Renal cortical epithelial cell (primary cell): ENCODE measurements at regions not wholly inside any gene's neighbourhood (a gene's known extent, or its start where the extent isn't known, plus 50 kb on each side); places are given as distances from the start of the nearest gene placed in this dataset.
A peak's percentile ranks its signal among the peaks of the same experiment; 100 is the strongest.
"Not testable (repeated sequence)": the region's sequence is repeated elsewhere in the genome, so short reads cannot be mapped to it uniquely, and the experiment has no call there.

Experiments used
- DNase-seq: peaks from one replicate; pipeline ENCODE4 v3.0.0-alpha.2; 2011; ENCODE audit warnings: low read depth

DNA sequence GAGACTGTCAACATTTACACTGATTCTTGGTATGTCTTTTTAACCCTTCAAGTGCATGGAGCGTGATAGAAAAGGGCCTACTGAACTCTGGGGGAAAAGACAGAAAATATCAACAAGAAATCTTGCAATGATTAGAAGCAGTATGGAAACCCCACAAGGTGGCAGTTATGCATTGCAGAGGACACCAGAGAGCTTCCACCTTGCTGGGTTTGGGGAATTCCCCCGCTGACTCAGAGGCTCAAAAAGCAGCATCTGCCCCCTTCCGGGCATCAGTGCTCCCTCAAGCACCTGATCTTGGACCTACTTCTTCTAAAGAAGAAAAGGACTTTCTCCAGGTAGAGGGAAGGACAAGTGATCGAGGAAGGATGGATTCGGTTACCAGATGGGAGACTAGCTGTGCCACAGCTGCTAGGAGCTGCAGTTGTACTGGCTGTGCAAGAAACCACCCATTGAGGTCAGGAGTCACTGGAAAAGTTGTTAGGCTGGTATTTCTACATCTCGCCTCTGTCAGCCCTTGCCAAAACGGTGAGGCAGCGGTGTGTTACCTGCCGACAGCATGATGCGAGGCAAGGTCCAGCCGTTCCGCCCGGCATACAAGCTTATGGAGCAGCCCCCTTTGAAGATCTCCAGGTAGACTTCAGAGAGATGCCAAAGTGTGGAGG, 102.8 kb upstream of the OSBPL11 start:
- DNase-seq: peak; percentile 10

- DNase-seq: no peak
Measured at GRCh38 chr3:125715651-125716050, 120.4 kb upstream of the OSBPL11 start.

GRCh38 chr3:125732151-125732550, 136.9 kb upstream of the OSBPL11 start:
- DNase-seq: not testable (repeated sequence)

DNA sequence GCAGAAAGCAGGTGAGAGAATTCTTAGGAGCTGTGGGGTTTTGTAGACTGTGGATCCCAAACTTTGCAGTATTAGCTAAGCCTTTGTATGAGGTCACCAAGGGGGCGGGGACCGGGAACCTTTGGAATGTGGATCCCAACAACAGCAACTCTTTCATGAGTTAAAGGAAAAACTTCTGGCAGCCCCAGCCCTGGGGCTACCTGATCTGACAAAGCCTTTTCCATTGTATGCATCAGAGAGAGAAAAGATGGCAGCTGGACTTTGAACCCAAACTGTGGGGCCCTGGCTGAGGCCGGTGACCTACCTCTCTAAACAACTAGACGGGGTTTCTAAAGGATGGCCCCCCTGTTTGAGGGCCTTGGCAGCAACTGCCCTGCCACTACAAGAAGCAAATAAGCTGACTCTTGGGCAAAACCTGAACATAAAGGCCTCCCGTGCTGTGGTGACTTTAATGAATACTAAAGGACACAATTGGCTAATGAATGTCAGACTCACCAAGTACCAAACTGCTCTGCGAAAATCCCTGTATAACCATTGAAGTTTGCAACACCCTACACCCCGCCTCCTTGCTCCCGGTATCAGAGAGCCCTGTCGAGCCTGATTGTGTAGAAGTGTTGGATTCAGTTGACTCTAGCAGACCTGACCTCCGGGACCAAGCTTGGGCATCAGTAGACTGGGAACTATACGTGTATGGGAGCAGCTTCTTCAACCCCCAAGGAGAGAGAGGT, 146.9 kb upstream of the OSBPL11 start:
- not testable (repeated sequence) for DNase-seq

DNA sequence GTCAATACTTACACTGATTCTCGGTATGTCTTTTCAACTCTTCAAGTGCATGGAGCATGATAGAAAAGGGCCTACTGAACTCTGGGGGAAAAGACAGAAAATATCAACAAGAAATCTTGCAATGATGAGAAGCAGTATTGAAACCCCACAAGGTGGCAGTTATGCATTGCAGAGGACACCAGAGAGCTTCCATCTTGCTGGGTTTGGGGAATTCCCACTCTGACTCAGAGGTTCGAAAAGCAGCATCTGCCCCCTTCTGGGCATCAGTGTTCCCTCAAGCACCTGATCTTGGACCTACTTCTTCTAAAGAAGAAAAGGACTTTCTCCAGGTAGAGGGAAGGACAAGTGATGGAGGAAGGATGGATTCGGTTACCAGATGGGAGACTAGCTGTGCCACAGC, 147.5 kb upstream of the OSBPL11 start:
- DNase-seq: peak; percentile 54

- DNase-seq: not testable (repeated sequence)
Measured at GRCh38 chr3:125757050-125757449, 161.8 kb upstream of the OSBPL11 start.

- not testable (repeated sequence) for DNase-seq
Measured at GRCh38 chr3:125758641-125759130, 163.4 kb upstream of the OSBPL11 start.

DNA sequence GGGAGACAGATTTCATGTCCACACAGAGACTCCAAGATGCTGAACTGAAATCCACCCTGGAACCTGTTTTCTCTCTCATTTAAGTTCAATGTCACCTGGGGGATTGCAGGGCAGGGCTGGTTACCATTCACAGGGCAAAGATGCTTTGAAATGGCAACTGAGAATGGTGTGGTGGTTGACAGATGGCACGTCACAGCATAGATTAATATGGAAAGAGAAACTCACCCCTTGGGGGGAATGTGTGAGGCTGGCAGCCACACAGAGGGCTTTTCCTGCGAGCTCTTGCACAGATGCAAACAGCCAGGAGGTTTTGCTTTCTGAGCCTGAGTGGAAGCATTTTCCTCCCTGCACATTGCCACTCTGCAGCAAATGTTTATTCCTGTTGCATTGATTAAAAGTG, 167.3 kb upstream of the OSBPL11 start:
- not testable (repeated sequence) for DNase-seq

GRCh38 chr3:125766285-125766826, 171.1 kb upstream of the OSBPL11 start:
- DNase-seq: not testable (repeated sequence)

DNA sequence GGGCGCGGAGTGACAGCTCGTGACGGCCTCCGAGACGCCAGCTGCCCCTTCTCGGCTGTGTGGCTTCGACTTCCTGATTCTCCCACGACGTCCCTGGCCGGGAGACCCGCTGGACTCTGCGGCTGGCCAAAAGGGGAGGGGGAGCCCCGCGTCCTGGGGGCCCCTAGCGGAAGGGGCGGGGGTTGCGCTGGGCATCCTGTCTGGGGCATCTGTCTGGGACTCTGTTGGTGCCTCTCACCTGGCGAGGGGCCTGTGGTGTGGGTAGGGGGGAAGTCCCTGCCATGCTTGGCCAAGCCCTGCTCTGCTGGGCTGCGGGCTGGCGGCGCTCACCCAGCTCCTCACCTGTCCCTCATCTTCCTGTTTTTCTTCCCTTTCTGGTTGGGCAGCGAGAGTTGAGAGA, 171.6 kb upstream of the OSBPL11 start:
- not testable (repeated sequence) for DNase-seq

GRCh38 chr3:125767641-125768040, 172.3 kb upstream of the OSBPL11 start:
- no peak for DNase-seq

- not testable (repeated sequence) for DNase-seq
Measured at GRCh38 chr3:125768821-125769220, 173.5 kb upstream of the OSBPL11 start.

DNA sequence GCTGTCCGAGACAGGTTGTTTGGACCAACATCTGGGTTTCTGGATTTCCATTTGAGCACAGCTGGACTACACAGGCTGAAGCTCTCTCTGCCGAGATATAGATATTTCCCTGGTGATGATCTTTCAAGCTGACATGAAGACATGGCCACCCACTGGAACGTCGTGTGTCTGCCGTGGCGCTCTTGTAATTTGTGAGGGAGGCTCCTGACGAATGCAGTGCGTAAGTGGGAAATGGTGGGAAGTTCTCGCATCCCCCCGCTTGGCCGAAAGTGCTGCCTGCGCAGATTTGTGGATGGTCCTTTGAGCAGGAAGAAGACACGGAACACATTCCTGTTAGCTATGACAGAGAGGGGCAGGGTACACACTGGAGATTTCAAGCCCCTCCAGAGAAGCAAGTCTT, 176.2 kb upstream of the OSBPL11 start:
- not testable (repeated sequence) for DNase-seq

GRCh38 chr3:125774433-125775034, 179.2 kb upstream of the OSBPL11 start:
- DNase-seq: not testable (repeated sequence)

GRCh38 chr3:125775106-125775505, 179.8 kb upstream of the OSBPL11 start:
- not testable (repeated sequence) for DNase-seq

GRCh38 chr3:125775606-125776294, 180.5 kb upstream of the OSBPL11 start:
- not testable (repeated sequence) for DNase-seq

- DNase-seq: not testable (repeated sequence)
Measured at GRCh38 chr3:125779276-125779675, 184.0 kb upstream of the OSBPL11 start.

GRCh38 chr3:125779918-125780317, 184.6 kb upstream of the OSBPL11 start:
- not testable (repeated sequence) for DNase-seq

DNA sequence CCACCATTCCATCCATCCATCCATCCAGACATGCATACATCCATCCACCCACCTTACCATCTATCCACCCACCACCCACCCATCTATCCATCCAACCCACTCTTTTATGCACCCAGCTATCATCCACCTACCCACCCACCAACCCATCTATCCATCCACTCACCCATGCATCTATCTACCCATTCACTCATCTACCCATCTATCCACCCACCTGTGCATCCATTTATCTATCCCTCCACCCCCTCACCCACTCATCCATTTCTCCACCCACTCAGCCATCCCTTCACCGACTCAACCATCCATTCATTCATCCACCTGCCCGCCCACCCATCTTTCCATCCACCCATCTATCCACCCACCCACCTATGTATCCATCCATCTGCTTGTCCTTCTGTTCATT, 186.4 kb upstream of the OSBPL11 start:
- not testable (repeated sequence) for DNase-seq

GRCh38 chr3:125790312-125790711, 178.7 kb upstream of the ROPN1B start:
- not testable (repeated sequence) for DNase-seq

- not testable (repeated sequence) for DNase-seq
Measured at GRCh38 chr3:125791021-125791420, 178.0 kb upstream of the ROPN1B start.

DNA sequence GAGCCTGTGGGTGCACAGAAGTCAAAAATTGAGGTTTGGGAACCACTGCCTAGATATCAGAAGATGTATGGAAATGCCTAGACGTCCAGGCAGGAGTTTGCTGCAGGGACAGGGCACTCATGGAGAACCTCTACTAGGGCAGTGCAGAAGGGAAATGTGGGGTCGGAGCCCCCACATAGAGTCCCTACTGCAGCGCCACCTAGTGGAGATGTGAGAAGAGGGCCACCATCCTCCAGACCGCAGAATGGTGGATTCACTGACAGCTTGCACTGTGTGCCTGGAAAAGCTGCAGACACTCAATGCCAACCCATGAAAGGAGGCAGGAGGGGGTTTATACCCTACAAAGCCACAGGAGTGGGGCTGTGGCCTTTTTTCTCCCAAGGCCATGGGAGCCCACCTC, 159.0 kb upstream of the ROPN1B start:
- DNase-seq: not testable (repeated sequence)
